Loucy (cell line): ENCODE measurements at regions not wholly inside any gene's neighbourhood (a gene's known extent, or its start where the extent isn't known, plus 50 kb on each side); places are given as distances from the start of the nearest gene placed in this dataset.

Source experiments
- CTCF ChIP-seq: fragments of 200-600 bp; sonication (generic); conservative IDR thresholded peaks from 2 replicates; pipeline ENCODE4 v1.5.1; 2014; ENCODE audit warnings: mild to moderate bottlenecking, antibody characterized with exemption, low read length
- EZH2phosphoT487 ChIP-seq: fragments of 200-600 bp; IDR thresholded peaks from 2 replicates; pipeline ENCODE4 v1.6.1; 2018; ENCODE audit warnings: antibody characterized with exemption, mild to moderate bottlenecking, moderate library complexity, borderline replicate concordance

GRCh38 chr14:42554091-42554490, 947.4 kb downstream of the LRFN5 start:
- TF ChIP-seq CTCF: no peak
- TF ChIP-seq EZH2phosphoT487: no peak
